Esophagus squamous epithelium (tissue), 5 donors: ENCODE measurements at regions not wholly inside any gene's neighbourhood (a gene's known extent, or its start where the extent isn't known, plus 50 kb on each side); places are given as distances from the start of the nearest gene placed in this dataset.

Experiments used
- DNase-seq: peaks from one replicate; lab custom pipeline; 2025; lab: John Stamatoyannopoulos, UW
- H3K27ac ChIP-seq, 4 donors: fragments of 200-600 bp; sonication (generic); one replicate each; pipeline ENCODE4 v1.5.1; 2016 to 2019; ENCODE audit warnings: mild to moderate bottlenecking in 1 of 4
- H3K27me3 ChIP-seq, 4 donors: fragments of 200-600 bp; sonication (generic); 1 replicate in 3 of 4; 2 replicates in 1 of 4; pipeline versions ENCODE4 v1.5.1 to v1.6.0; 2017 to 2021; ENCODE audit warnings: antibody characterized with exemption in 1 of 4
- H3K36me3 ChIP-seq, 3 donors: fragments of 200-600 bp; sonication (generic); one replicate each; pipeline ENCODE4 v1.5.1; 2016 to 2019
- H3K4me1 ChIP-seq, 3 donors: fragments of 200-600 bp; sonication (generic); one replicate each; pipeline ENCODE4 v1.5.1; 2017 to 2019
- H3K4me3 ChIP-seq, 4 donors: fragments of 200-600 bp; sonication (generic); 1 replicate in 3 of 4; 2 replicates in 1 of 4; pipeline ENCODE4 v1.5.1; 2016 to 2019; ENCODE audit warnings: mild to moderate bottlenecking in 2 of 4, moderate library complexity in 1 of 4
- H3K9me3 ChIP-seq, 3 donors: fragments of 200-600 bp; sonication (generic); one replicate each; pipeline ENCODE4 v1.5.1; 2016 to 2019
- CTCF ChIP-seq, 6 experiments: fragments of 450-650 bp in 4 of 6; fragments of 200-600 bp in 2 of 6; sonication (generic) in 2 of 6; IDR thresholded peaks; one replicate each; pipeline ENCODE4 v1.5.1; 2016 to 2019; ENCODE audit warnings: antibody characterized with exemption in 6 of 6, mild to moderate bottlenecking in 4 of 6, moderate library complexity in 4 of 6
- POLR2A ChIP-seq, 4 donors: fragments of 450-650 bp; IDR thresholded peaks; one replicate each; pipeline ENCODE4 v1.6.1; 2017; ENCODE audit warnings: antibody characterized with exemption in 4 of 4, mild to moderate bottlenecking in 4 of 4, moderate library complexity in 3 of 4
- WGBS, 2 donors: methylation state at CpG; one replicate each; pipeline ENCODE4 v1.1.5; 2018; 5-methylcytosine and 5-hydroxymethylcytosine counted together
- intact Hi-C: fragments of 100-400 bp; cut with DNase I; formaldehyde crosslinking; loops from one replicate; pipeline ENCODE4 v1.15.0; 2022
- donor health status: DM: yes; HTN: yes; CAD: no.

GRCh38 chr10:107418085-107418806, 253.7 kb upstream of the SORCS1 start:
- H3K9me3 ChIP-seq: no peaks in the 10 kb centered on the region
- H3K36me3 ChIP-seq: no peaks in the 10 kb centered on the region
- DNase-seq: no peak
- WGBS, 2 donors: 65 to 68% methylated on average over 7 of the region's 7 CpGs
- intact Hi-C loops: no loop called here
- no peaks in the 10 kb centered on the region for H3K4me1 ChIP-seq
- H3K27ac ChIP-seq: no peak overlapping the region
- no peak for TF ChIP-seq CTCF (IDR thresholded peaks at IDR 0.05)
- TF ChIP-seq POLR2A (IDR thresholded peaks at IDR 0.05): no peak
- no peaks in the 10 kb centered on the region for H3K27me3 ChIP-seq
- H3K4me3 ChIP-seq: no peak overlapping the region

GRCh38 chr10:107417446-107417845, 252.9 kb upstream of the SORCS1 start:
- H3K27me3 ChIP-seq: no peaks in the 10 kb centered on the region
- DNase-seq: no peak
- 76 to 83% methylated on average over 2 of the region's 2 CpGs for WGBS, 2 donors
- H3K4me1 ChIP-seq: no peaks in the 10 kb centered on the region
- no peak overlapping the region for H3K4me3 ChIP-seq
- no peaks in the 10 kb centered on the region for H3K9me3 ChIP-seq
- intact Hi-C loops: no loop called here
- TF ChIP-seq POLR2A (IDR thresholded peaks at IDR 0.05) (no peak), CTCF (IDR thresholded peaks at IDR 0.05) (no peak)
- H3K36me3 ChIP-seq: no peaks in the 10 kb centered on the region
- no peak overlapping the region for H3K27ac ChIP-seq

- no peak overlapping the region for H3K27ac ChIP-seq
- H3K4me1 ChIP-seq: no peaks in the 10 kb centered on the region
- intact Hi-C loops: no loop called here
- no peaks in the 10 kb centered on the region for H3K9me3 ChIP-seq
- no peak for DNase-seq
- 78 to 100% methylated on average over 1 to 2 of the region's 2 CpGs for WGBS, 2 donors
- no peak overlapping the region for H3K4me3 ChIP-seq
- H3K36me3 ChIP-seq: no peaks in the 10 kb centered on the region
- TF ChIP-seq CTCF (IDR thresholded peaks at IDR 0.05): no peak
- no peaks in the 10 kb centered on the region for H3K27me3 ChIP-seq
Observed at GRCh38 chr10:107415446-107415845, 250.9 kb upstream of the SORCS1 start.

GRCh38 chr10:107413971-107414370, 249.5 kb upstream of the SORCS1 start:
- TF ChIP-seq POLR2A (IDR thresholded peaks at IDR 0.05) (no peak), CTCF (IDR thresholded peaks at IDR 0.05) (no peak)
- WGBS, 2 donors: 74 to 88% methylated on average over 1 of the region's 1 CpG
- Histone ChIP-seq H3K4me3 (no peak overlapping the region), H3K9me3 (no peaks in the 10 kb centered on the region), H3K27me3 (no peaks in the 10 kb centered on the region), H3K4me1 (no peaks in the 10 kb centered on the region), H3K27ac (no peak overlapping the region), H3K36me3 (no peaks in the 10 kb centered on the region)
- intact Hi-C loops: no loop called here
- no peak for DNase-seq

GRCh38 chr10:107409522-107409921, 245.0 kb upstream of the SORCS1 start:
- no peak for TF ChIP-seq CTCF (IDR thresholded peaks at IDR 0.05)
- TF ChIP-seq POLR2A (IDR thresholded peaks at IDR 0.05): no peak
- Histone ChIP-seq H3K4me1 (no peaks in the 10 kb centered on the region), H3K36me3 (no peaks in the 10 kb centered on the region), H3K4me3 (no peak overlapping the region), H3K9me3 (no peaks in the 10 kb centered on the region), H3K27ac (no peak overlapping the region), H3K27me3 (no peaks in the 10 kb centered on the region)
- intact Hi-C loops: no loop called here
- WGBS, 2 donors: 44 to 47% methylated on average over 4 of the region's 4 CpGs
- no peak for DNase-seq
